Body of pancreas (tissue), 4 donors: ENCODE measurements at regions not wholly inside any gene's neighbourhood (a gene's known extent, or its start where the extent isn't known, plus 50 kb on each side); places are given as distances from the start of the nearest gene placed in this dataset.

Experiments used
- ATAC-seq: fragments of 150-250 bp; one replicate; pipeline ENCODE4 v1.9.1; 2016
- DNase-seq, 4 donors: peaks; one replicate each; pipeline ENCODE4 v3.0.0-alpha.2; 2019
- H3K27ac ChIP-seq, 4 donors: fragments of 200-600 bp; sonication (generic); 1 replicate in 3 of 4; 2 replicates in 1 of 4; pipeline versions ENCODE4 v1.5.1 to v1.6.1; 2016 to 2019; ENCODE audit warnings: mild to moderate bottlenecking in 1 of 4, mixed read lengths in 1 of 4, moderate library complexity in 1 of 4
- H3K27me3 ChIP-seq, 2 donors: fragments of 200-600 bp; sonication (generic); one replicate each; pipeline ENCODE4 v1.6.0; 2016; ENCODE audit warnings: mild to moderate bottlenecking in 1 of 2
- H3K36me3 ChIP-seq, 2 donors: fragments of 200-600 bp; sonication (generic); replicated peaks in 1 of 2; 2 replicates each; pipeline ENCODE4 v1.5.1; 2016; ENCODE audit warnings: low read depth in 2 of 2; ENCODE audit not compliant: insufficient read depth in 1 of 2
- H3K4me1 ChIP-seq: fragments of 200-600 bp; sonication (generic); one replicate; pipeline ENCODE4 v1.6.0; 2016
- H3K4me3 ChIP-seq, 2 donors: fragments of 200-600 bp; sonication (generic); 1 replicate in 1 of 2; 2 replicates in 1 of 2; pipeline ENCODE4 v1.5.1; 2016 to 2019
- H3K9me3 ChIP-seq, 3 donors: fragments of 200-600 bp; sonication (generic); 1 replicate in 2 of 3; 2 replicates in 1 of 3; pipeline ENCODE4 v1.5.1; 2016
- CTCF ChIP-seq, 7 experiments: fragments of 450-650 bp in 4 of 7; fragments of 200-600 bp in 3 of 7; sonication (generic) in 3 of 7; IDR thresholded peaks; one replicate each; pipeline ENCODE4 v1.5.1; 2016 to 2019; ENCODE audit warnings: antibody characterized with exemption in 7 of 7
- POLR2A ChIP-seq, 3 donors: fragments of 450-650 bp; IDR thresholded peaks; one replicate each; pipeline ENCODE4 v1.6.1; 2016; ENCODE audit warnings: antibody characterized with exemption in 3 of 3, mild to moderate bottlenecking in 2 of 3
- WGBS, 2 donors: methylation state at CpG; one replicate each; pipeline ENCODE4 v1.1.5; 2017; 5-methylcytosine and 5-hydroxymethylcytosine counted together
- intact Hi-C: fragments of 100-400 bp; cut with DNase I; formaldehyde crosslinking; loops from one replicate; pipeline ENCODE4 v1.15.1; 2023

GRCh38 chr6:76453270-76453669, 380.8 kb upstream of the IMPG1 start:
- DNase-seq (no peak), ATAC-seq (no peak)
- TF ChIP-seq CTCF (IDR thresholded peaks at IDR 0.05) (no peak), POLR2A (IDR thresholded peaks at IDR 0.05) (no peak)
- Histone ChIP-seq H3K4me3 (no peak overlapping the region), H3K27ac (no peak overlapping the region), H3K36me3 (no peaks in the 10 kb centered on the region), H3K9me3 (no peaks in the 10 kb centered on the region), H3K4me1 (no peaks in the 10 kb centered on the region), H3K27me3 (no peaks in the 10 kb centered on the region)
- 73 to 83% methylated on average over 13 to 15 of the region's 15 CpGs for WGBS, 2 donors
- intact Hi-C loops, result no loop called here

- H3K27ac ChIP-seq, result no peak overlapping the region
- intact Hi-C loops, result no loop called here
- H3K4me1 ChIP-seq, result no peaks in the 10 kb centered on the region
- no peak for TF ChIP-seq POLR2A (IDR thresholded peaks at IDR 0.05)
- no peak for TF ChIP-seq CTCF (IDR thresholded peaks at IDR 0.05)
- DNase-seq (no peak), ATAC-seq (no peak)
- no peaks in the 10 kb centered on the region for H3K36me3 ChIP-seq
- H3K27me3 ChIP-seq, result no peaks in the 10 kb centered on the region
- no peaks in the 10 kb centered on the region for H3K9me3 ChIP-seq
- 84 to 85% methylated on average over 20 of the region's 20 CpGs for WGBS, 2 donors
- no peak overlapping the region for H3K4me3 ChIP-seq
Observed at GRCh38 chr6:76451926-76452709, 379.7 kb upstream of the IMPG1 start.

GRCh38 chr6:76448109-76448508, 375.6 kb upstream of the IMPG1 start:
- H3K36me3 ChIP-seq, result no peaks in the 10 kb centered on the region
- 17% methylated on average over 1 of the region's 1 CpG for WGBS, 2 donors

GRCh38 chr6:76441875-76442274, 369.4 kb upstream of the IMPG1 start:
- 55 to 70% methylated on average over 3 of the region's 3 CpGs for WGBS, 2 donors
- Histone ChIP-seq H3K27me3 (no peaks in the 10 kb centered on the region), H3K4me3 (no peak overlapping the region), H3K36me3 (no peaks in the 10 kb centered on the region), H3K27ac (no peak overlapping the region), H3K4me1 (no peaks in the 10 kb centered on the region), H3K9me3 (no peaks in the 10 kb centered on the region)
- intact Hi-C loops, result no loop called here
- TF ChIP-seq POLR2A (IDR thresholded peaks at IDR 0.05), result no peak
- TF ChIP-seq CTCF (IDR thresholded peaks at IDR 0.05), result no peak
- ATAC-seq, result no peak
- no peak for DNase-seq

More at GRCh38 chr6:76448109-76448508, 375.6 kb upstream of the IMPG1 start:
- Histone ChIP-seq H3K4me1 (no peaks in the 10 kb centered on the region), H3K27me3 (no peaks in the 10 kb centered on the region), H3K27ac (no peak overlapping the region), H3K9me3 (no peaks in the 10 kb centered on the region), H3K4me3 (no peak overlapping the region)
- ATAC-seq, result no peak
- TF ChIP-seq POLR2A (IDR thresholded peaks at IDR 0.05) (no peak), CTCF (IDR thresholded peaks at IDR 0.05) (no peak)
- intact Hi-C loops, result no loop called here
- no peak for DNase-seq

GRCh38 chr6:76439811-76440210, 367.3 kb upstream of the IMPG1 start:
- intact Hi-C loops, result no loop called here
- TF ChIP-seq CTCF (IDR thresholded peaks at IDR 0.05) (no peak), POLR2A (IDR thresholded peaks at IDR 0.05) (no peak)
- 86 to 89% methylated on average over 2 of the region's 2 CpGs for WGBS, 2 donors
- Histone ChIP-seq H3K27ac (no peak overlapping the region), H3K36me3 (no peaks in the 10 kb centered on the region), H3K9me3 (no peaks in the 10 kb centered on the region), H3K27me3 (no peaks in the 10 kb centered on the region), H3K4me3 (no peak overlapping the region), H3K4me1 (no peaks in the 10 kb centered on the region)
- DNase-seq (no peak), ATAC-seq (no peak)
